ENCODE measurements at regions not wholly inside any gene's neighbourhood (a gene's known extent, or its start where the extent isn't known, plus 50 kb on each side); places are given as distances from the start of the nearest gene placed in this dataset.

- no peak for DNase-seq (ENCODE audit: extremely low spot score)
- intact Hi-C loops (cut with DNase I): no loop called here
- H3K27ac ChIP-seq (replicated peaks in 1 of 4): no peak overlapping the region
- no peaks in the 10 kb centered on the region for H3K36me3 ChIP-seq
- TF ChIP-seq POLR2AphosphoS5 (IDR thresholded peaks at IDR 0.05) (no peak), CTCF (IDR thresholded peaks at IDR 0.05) (no peak), POLR2A (IDR thresholded peaks at IDR 0.05; ENCODE audit: low read depth) (no peak), EP300 (IDR thresholded peaks at IDR 0.05) (no peak)
- no peaks in the 10 kb centered on the region for H3K27me3 ChIP-seq
- H3K9me3 ChIP-seq: no peaks in the 10 kb centered on the region
- WGBS: 67% methylated on average over 6 of the region's 6 CpGs
- H3K4me1 ChIP-seq: no peaks in the 10 kb centered on the region
- no peak overlapping the region for H3K4me3 ChIP-seq
These were observed 110.9 kb upstream of the DMAC1 start for GRCh38 chr9:7910426-7911020.

- no peak for DNase-seq (ENCODE audit: extremely low spot score)
- Histone ChIP-seq H3K27ac (replicated peaks in 1 of 4) (no peak overlapping the region), H3K4me3 (no peak overlapping the region), H3K27me3 (no peaks in the 10 kb centered on the region), H3K9me3 (no peaks in the 10 kb centered on the region), H3K4me1 (no peaks in the 10 kb centered on the region), H3K36me3 (no peaks in the 10 kb centered on the region)
- TF ChIP-seq EP300 (IDR thresholded peaks at IDR 0.05) (no peak), POLR2A (IDR thresholded peaks at IDR 0.05; ENCODE audit: low read depth) (no peak), CTCF (IDR thresholded peaks at IDR 0.05) (no peak), POLR2AphosphoS5 (IDR thresholded peaks at IDR 0.05) (no peak)
- intact Hi-C loops (cut with DNase I): no loop called here
- whole genome bisulfite sequencing: 53% methylated on average over 5 of the region's 5 CpGs
These were observed 110.0 kb upstream of the DMAC1 start for GRCh38 chr9:7909537-7909936.

GRCh38 chr9:7907551-7908337 is 108.2 kb upstream of the DMAC1 start:
- TF ChIP-seq POLR2AphosphoS5 (IDR thresholded peaks at IDR 0.05): no peak
- TF ChIP-seq POLR2A (IDR thresholded peaks at IDR 0.05; ENCODE audit: low read depth): no peak
- TF ChIP-seq EP300 (IDR thresholded peaks at IDR 0.05): no peak
- no peak for TF ChIP-seq CTCF (IDR thresholded peaks at IDR 0.05)
- DNase-seq (ENCODE audit: extremely low spot score): no peak
- no peaks in the 10 kb centered on the region for H3K36me3 ChIP-seq
- no peaks in the 10 kb centered on the region for H3K4me1 ChIP-seq
- WGBS: 67% methylated on average over 5 of the region's 5 CpGs
- no peaks in the 10 kb centered on the region for H3K27me3 ChIP-seq
- H3K4me3 ChIP-seq: no peak overlapping the region
- H3K27ac ChIP-seq (replicated peaks in 1 of 4): no peak overlapping the region
- intact Hi-C loops (cut with DNase I): no loop called here
- H3K9me3 ChIP-seq: no peaks in the 10 kb centered on the region

- H3K27me3 ChIP-seq: no peaks in the 10 kb centered on the region
- no peak overlapping the region for H3K4me3 ChIP-seq
- intact Hi-C loops (cut with DNase I): no loop called here
- WGBS: 91% methylated on average over 2 of the region's 2 CpGs
- no peak overlapping the region for H3K27ac ChIP-seq (replicated peaks in 1 of 4)
- no peaks in the 10 kb centered on the region for H3K36me3 ChIP-seq
- no peak for DNase-seq (ENCODE audit: extremely low spot score)
- no peaks in the 10 kb centered on the region for H3K9me3 ChIP-seq
- TF ChIP-seq CTCF (IDR thresholded peaks at IDR 0.05) (no peak), POLR2A (IDR thresholded peaks at IDR 0.05; ENCODE audit: low read depth) (no peak), POLR2AphosphoS5 (IDR thresholded peaks at IDR 0.05) (no peak), EP300 (IDR thresholded peaks at IDR 0.05) (no peak)
- H3K4me1 ChIP-seq: no peaks in the 10 kb centered on the region
These were observed 107.4 kb upstream of the DMAC1 start for GRCh38 chr9:7906783-7907550.
